Activated effector memory CD4-positive, alpha-beta T cell treated with Interleukin-2 at 50 U/mL for 16 hours (primary cell): ENCODE measurements at regions not wholly inside any gene's neighbourhood (a gene's known extent, or its start where the extent isn't known, plus 50 kb on each side); places are given as distances from the start of the nearest gene placed in this dataset.
"Not testable (repeated sequence)": the region's sequence is repeated elsewhere in the genome, so short reads cannot be mapped to it uniquely, and the experiment has no call there.

Source experiments
- DNase-seq: peaks from one replicate; pipeline ENCODE4 v3.0.0-alpha.2; 2020

DNA sequence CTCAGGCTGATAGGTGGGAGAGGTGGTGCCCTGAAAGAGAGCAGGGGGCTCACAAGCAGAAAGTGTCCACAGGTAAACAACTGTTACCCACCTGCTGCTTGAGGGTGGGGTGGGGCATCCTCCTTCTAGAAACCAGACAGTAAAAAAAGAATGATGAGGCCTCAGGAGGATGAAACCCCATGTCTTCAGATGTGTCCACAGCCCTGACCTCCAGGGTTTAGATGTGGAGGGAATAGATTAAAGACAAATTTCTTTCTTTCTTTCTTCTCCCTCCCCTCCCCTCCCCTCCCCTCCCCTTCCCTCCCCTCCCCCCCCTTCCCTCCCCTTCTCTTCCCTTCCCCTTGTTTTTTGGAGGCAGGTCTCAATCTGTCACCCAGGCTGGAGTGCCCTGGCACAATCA lies 333.5 kb upstream of the NUPR2 start:
- no peak for DNase-seq

DNA sequence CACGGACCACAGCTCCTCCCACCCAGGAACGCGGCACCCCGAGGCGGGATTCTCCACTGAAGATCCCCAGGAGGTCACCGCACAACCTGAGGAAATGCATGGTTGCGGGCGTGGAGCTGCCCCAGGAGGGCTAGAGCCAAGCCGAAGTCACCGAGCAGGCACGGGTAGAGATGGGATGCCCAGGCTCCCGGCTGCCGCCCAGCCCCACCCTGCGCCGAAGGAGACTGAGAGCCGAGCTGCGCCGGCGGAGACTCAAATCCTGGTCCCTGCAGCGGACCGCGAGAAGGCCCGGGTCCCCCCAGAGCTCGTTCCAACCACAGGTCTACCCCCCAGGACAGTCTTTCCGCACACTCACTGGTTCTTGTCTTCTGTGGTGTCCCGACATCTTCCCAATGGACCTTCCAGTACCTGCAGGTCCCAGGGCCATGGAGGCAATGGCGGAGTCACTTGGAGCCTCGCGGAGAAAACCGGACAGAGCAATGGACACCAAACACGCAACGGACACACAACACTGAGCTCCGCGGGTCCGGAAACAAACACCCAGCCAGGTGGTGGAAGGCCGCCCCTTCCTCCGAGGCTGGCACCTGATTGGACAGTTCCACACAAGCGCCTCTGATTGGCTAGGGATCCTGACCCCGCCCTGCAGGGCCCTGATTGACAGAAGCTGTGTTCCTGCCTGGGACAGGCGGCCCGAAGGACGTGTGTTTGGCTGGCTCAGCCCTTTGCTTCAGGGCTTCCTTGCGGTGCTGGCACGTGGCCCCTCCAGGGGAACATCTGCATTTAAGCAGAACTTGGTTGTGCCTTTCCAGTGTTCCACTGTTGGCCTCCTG lies 331.9 kb upstream of the NUPR2 start:
- no peak for DNase-seq

DNA sequence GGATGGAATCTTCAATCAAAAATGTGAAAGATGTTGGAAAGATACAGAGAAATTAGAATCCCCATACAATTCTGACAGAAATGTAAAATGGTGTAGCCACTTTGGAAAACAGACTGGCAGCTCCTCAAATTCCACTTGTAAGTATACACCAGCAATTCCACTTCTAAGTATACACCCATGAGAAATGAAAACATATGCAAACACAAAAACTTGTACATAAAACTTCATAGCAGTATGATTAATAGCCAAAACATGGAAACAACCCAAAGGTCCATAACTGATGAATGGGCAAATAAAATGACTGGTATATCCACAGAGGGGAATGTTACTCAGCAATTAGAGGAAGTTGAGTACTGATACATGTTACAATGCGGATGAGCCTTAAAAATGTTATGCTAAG lies 304.3 kb upstream of the NUPR2 start:
- not testable (repeated sequence) for DNase-seq

DNA sequence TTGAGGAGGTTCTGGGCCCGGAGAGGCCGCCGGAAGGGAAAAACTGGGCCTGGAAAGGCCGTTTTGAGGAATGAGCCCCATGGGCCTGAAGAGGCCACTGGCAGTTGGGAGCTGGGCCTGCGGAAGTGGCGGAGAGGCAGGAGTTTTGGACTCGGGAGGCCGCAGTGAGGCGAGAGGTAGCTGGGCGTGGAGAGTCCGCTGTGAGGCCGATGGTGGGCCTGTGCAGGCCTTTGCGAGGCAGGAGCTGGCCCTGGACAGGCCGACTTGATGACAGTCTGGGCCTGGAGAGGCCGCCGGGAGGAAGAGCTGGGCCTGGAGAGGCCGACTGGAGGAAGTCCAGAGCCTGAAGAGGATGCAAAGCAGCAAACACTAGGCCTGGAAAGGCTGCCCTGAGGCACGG lies 259.0 kb upstream of the NUPR2 start:
- no peak for DNase-seq

DNA sequence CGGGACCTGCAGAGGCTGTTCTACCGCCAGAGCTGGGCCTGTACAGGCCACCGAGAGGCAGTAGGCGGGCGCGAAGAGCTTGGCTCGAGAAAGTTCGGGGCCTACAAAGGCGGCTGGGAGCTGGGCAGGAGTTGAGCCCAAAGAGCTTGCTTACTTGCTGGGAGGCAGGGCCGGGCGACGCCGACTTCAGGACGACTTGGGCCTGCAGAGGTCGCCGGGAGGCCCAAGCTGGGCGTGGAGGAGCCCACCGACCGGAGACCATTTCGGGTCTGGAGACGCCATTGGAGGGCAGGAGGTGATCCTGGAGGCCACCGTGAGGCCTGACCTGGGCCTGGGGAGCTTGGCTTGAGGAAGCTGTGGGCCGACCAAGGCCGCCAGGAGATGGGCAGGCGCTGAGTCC lies 258.4 kb upstream of the NUPR2 start:
- not testable (repeated sequence) for DNase-seq

DNA sequence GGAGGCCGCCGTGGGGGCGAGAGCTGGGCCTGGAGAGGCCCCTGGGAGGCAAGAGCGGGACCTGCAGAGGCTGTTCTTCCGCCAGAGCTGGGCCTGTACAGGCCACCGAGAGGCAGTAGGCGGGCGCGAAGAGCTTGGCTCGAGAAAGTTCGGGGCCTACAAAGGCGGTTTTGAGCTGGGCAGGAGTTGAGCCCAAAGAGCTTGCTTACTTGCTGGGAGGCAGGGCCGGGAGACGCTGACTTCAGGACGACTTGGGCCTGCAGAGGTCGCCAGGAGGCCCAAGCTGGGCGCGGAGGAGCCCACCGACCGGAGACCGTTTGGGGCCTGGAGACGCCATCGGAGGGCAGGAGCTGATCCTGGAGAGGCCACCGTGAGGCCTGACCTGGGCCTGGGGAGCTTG lies 257.1 kb upstream of the NUPR2 start:
- peak; percentile 57 for DNase-seq

DNA sequence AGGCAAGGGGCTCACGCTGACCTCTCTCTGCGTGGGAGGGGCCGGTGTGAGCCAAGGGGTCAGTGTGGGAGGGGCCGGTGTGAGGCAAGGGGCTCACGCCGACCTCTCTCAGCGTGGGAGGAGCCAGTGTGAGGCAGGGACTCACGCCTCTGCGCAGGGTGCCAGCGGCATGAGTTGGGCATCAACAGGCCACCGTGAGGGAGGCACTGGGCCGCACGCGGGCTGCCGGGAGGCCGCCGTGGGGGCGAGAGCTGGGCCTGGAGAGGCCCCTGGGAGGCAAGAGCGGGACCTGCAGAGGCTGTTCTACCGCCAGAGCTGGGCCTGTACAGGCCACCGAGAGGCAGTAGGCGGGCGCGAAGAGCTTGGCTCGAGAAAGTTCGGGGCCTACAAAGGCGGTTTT lies 255.6 kb upstream of the NUPR2 start:
- DNase-seq: peak; percentile 27

DNA sequence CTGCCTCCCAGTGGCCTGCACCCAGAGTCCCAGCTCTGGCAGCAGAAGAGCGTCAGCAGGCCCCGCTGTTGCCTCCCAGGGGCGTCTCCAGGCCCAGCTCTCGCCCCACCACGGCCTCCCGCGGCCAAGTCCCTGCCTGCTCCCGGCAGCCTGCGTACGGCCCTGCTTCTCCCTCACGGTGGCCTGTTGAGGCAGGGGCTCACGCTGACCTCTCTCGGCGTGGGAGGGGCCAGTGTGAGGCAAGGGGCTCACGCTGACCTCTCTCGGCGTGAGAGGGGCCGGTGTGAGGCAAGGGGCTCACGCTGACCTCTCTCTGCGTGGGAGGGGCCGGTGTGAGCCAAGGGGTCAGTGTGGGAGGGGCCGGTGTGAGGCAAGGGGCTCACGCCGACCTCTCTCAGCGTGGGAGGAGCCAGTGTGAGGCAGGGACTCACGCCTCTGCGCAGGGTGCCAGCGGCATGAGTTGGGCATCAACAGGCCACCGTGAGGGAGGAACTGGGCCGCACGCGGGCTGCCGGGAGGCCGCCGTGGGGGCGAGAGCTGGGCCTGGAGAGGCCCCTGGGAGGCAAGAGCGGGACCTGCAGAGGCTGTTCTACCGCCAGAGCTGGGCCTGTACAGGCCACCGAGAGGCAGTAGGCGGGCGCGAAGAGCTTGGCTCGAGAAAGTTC lies 254.1 kb upstream of the NUPR2 start:
- DNase-seq: not testable (repeated sequence)

DNA sequence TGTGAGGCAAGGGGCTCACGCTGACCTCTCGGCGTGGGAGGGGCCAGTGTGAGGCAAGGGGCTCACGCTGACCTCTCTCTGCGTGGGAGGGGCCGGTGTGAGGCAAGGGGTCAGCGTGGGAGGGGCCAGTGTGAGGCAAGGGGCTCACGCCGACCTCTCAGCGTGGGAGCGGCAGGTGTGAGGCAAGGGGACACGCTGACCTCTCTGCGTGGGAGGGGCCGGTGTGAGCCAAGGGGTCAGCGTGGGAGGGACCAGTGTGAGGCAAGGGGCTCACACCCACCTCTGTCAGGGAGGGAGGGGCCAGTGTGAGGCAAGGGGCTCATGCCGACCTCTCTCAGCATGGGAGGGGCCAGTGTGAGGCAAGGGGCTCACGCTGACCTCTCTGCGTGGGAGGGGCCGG lies 251.7 kb upstream of the NUPR2 start:
- DNase-seq: not testable (repeated sequence)

DNA sequence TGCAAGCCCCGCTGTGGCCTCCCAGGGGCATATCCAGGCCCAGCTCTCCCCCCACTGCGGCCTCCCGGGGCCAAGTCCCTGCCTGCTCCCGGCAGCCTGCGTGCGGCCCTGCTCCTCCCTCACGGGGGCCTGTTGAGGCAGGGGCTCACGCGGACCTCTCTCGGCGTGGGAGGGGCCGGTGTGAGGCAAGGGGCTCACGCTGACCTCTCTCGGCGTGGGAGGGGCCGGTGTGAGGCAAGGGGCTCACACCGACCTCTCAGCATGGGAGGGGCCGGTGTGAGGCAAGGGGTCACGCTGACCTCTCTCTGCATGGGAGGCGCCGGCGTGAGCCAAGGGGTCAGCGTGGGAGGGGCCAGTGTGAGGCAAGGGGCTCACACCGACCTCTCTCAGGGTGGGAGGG lies 251.2 kb upstream of the NUPR2 start:
- not testable (repeated sequence) for DNase-seq

DNA sequence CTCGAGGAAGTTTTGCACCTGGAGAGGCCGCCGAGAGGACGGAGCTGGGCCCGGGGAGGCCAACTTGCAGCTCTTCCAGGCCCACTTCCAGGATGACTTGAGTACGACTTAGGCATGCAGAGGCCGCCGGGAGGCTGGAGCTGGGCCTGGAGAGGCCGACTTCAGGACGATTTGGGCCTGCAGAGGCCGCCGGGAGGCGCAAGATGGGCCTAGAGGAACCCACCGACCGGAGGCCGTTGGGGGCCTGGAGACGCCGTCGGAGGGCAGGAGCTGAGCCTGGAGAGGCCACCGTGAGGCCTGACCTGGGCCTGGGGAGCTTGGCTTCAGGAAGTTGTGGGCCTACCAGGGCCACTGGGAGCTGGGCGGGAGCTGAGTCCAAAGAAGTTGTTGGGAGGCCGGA lies 250.5 kb upstream of the NUPR2 start:
- not testable (repeated sequence) for DNase-seq

DNA sequence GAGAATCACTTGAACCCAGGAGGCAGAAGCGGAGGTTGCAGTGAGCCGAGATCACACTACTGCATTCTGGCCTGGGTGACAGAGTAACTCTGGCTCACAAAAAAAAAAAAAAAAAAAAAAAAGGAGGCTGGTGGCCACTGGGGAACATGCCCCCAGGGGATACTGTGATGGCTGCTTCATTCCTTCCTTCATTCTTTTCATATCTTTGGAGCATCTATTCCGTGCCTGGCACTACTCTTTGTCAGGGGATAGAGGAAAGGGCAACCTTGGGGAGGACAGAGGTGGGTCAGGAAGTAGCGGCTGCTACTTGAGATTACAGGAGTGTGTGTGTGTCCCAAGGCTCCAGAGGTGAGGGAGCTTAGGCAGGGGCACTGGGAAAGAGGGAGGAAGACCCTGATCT lies 236.4 kb upstream of the NUPR2 start:
- not testable (repeated sequence) for DNase-seq

DNA sequence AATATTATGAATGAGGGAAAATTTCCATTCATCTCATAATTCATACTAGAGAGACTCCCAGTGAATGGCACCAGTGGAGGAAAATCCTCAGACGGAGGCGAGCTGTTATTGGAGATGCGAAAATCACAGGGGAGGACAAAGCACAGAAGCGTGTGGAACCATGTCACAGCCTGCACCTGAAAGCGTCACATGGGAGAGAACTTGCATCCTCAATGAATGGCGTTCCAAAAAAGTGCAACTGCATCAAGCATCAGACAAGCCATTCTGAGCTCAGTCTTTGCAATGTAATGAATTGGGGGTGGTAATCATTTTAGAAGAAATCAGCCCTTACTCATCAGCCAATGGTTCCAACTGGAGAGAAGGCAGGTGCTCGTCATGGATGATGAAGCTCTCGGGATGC lies 235.0 kb upstream of the NUPR2 start:
- not testable (repeated sequence) for DNase-seq

DNA sequence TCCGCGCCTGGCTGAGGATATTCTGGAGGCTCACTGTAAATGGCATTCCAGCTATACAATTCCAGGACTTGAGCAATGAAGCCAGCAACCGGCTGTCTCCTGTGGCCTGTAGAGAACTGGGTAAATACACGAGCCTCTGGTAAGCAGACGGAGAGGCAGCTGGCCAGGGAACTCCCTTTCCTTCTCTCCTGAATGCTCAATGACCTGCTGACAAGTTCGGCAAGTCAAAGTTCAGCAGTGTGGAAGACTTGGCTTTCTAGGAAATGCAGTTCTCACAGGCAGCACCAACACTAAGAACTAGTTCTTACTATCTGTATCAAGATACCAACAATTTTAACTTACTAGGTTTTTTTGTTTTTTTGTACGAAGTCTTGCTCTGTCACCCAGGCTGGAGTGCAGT lies 232.1 kb upstream of the NUPR2 start:
- DNase-seq: not testable (repeated sequence)

DNA sequence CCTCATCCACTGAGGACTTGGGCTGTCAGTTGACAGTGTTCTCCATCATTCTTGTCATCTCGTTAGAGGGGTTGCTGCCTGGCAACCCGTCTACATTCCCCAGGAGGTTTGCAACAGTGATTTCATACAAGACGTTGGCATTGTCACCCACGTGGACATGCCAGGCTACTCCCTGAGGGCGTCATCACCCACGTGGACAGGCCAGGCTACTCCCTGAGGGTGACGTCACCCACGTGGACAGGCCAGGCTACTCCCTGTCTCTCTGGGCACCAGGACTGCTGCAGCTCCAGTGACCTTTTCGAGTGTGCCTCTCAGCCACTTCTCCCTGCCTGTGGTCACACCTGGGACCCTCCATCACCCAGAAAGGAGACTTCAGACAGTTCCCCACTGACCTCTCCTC lies 212.1 kb upstream of the NUPR2 start:
- DNase-seq: not testable (repeated sequence)

DNA sequence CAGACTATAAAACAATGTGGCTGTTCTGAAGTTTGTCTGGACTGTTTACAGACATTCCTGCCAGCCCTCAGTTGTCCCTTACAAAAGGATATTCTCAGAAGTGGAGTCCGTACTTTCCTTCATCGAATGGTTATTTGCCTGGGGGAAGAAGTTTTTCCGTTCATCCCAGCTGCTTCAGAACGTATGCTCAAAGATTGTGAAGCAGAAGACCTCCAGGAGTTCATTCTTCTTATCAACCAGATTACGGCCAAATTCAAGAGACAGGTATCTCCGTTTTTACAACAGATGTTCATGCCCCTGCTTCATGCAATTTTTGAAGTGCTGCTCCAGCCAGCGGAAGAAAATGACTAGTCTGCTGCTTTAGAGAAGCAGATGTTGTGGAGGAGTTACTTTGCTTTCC lies 174.3 kb upstream of the NUPR2 start:
- no peak for DNase-seq

DNA sequence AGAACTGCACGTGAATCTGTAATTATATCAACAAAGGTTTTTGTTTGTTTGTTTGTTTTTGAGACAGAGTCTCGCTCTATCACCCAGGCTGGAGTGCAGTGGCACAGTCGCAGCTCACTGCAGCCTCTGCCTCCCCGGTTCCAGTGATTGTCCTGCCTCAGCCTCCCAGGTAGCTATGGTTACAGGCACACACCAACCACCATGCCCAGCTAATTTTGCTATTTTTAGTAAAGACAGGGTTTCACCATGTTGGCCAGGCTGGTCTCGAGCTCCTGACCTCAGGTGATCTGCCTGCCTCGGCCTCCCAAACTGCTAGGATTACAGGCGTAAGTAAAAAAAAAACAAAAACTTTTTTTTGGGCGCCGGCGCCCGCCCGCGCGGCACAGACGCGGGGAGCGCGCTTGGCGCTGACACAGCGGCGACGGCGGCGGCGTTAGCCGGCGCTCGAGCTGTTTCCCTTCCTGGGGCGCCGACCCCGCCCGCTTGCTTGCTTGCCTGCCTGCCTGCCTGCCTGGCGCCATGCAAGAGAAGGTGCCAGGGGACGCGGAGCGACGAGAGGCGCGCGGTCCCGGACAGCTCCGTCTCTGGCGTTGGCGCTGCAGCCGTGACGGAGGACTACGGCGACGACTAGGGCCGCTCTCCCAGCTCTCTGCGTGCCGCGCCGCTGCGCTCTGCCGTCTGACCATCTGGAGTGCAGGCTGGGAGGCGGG lies 171.4 kb upstream of the NUPR2 start:
- no peak for DNase-seq

DNA sequence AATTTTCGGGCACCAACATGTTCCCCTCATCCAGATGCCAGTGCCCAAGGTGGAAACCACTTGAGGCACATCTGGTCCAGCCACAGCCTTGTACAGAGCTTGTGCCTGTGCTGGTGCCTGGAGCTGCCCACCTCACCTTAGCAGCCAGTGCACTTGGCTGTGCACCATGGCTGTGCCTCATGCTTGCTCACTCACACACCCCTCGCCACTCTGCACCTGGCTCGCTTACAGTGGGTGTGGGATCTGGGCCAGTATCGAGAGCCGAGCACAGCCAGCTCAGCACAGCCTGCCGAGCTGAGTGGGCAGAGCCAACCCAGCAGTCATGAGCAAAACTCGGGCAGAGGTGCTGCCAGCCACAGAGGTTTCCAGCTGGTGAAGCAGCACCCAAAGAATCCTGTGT lies 139.9 kb upstream of the NUPR2 start:
- no peak for DNase-seq

DNA sequence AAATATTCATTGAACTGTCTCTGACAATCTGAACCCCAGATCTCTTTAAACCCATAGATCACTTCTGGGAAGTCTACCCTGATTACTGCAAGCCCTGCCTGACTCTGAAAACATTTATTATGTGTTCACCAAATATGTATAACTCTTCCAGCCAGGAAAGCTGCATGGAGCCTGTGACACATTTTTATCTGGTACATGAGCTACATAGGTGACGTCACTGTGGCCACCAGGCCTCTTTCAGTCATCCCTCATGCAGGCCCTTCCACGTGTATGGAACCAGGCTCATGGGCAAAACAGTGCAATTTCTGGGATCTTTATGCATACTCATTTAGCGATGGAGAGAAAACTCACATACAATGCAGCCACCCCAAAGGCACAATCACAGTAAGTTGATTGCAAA lies 133.9 kb upstream of the NUPR2 start:
- DNase-seq: no peak

DNA sequence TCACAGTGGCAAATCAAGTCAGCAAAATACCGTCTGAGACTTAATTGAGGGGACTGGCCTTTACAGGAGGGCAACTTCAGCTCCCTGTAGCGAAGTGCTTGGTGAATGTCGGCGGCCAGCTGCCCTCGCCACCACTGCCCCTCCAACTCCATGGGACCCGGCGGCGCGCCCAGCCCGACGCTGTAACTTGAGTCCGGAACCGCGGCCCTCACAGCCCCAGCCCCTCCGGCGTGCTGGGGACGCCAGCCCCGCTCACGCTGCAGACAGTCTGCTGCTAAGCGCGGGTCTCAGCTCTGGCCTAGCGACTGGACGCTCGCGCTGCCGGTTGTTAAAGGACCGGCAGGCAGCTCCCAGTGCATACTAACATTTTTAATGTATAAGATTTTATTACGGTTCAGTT lies 113.4 kb upstream of the NUPR2 start:
- no peak for DNase-seq

DNA sequence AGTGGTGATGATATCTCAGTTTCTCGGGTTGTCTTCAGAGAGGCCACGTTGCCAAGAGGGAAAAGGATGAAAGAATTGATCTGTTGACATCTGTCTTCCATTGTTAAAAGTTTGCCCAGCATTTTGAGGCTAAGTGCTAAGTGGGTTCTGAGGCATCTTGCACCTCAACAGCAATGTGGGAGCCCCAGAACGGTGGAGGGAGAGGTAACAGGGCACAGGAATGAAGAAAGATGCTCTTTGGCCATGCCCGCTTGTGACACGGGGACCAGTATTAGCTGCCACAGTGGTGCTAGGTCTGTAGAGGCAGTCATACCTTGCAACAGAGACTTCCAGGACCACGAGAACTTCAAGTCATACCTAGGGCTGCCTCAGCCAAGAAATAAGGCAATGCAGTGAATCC lies 106.6 kb upstream of the NUPR2 start:
- no peak for DNase-seq

DNA sequence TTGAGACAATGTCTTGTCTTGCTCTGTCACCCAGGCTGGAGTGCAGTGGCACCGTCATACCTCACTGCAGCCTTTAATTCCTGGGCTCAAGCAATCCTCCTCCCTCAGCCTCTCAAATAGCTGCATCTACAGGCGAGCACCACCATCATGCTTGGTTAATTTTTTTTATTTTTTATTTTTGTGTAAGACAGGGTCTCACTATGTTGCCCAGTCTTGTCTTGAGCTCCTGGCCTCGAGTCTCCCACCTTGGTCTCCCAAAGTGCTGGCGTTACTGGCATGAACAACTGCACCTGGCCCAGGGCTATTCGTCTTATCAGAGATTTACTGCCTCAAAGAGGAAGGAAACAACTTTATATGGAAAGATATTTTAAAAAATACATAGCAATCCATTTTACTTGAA lies 102.8 kb upstream of the NUPR2 start:
- DNase-seq: no peak

DNA sequence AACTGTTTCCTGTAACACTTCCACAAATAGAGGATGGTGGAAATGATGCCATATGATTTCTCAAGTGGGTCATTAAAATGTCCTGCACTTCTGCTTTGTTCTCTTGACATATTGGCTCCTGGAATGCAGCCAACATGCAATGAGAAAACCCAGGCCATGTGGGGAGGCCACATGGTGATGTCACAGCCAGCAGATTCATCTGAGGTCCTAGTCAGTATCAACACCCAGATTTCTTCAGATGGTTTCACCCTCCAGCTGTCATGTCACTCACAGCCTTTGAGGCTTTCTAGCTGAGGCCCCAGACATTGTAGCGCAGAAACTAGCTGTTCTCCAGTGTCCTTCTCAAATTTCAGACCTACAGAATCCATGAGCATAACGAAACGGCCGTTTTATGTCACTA lies 102.3 kb upstream of the NUPR2 start:
- DNase-seq: no peak

DNA sequence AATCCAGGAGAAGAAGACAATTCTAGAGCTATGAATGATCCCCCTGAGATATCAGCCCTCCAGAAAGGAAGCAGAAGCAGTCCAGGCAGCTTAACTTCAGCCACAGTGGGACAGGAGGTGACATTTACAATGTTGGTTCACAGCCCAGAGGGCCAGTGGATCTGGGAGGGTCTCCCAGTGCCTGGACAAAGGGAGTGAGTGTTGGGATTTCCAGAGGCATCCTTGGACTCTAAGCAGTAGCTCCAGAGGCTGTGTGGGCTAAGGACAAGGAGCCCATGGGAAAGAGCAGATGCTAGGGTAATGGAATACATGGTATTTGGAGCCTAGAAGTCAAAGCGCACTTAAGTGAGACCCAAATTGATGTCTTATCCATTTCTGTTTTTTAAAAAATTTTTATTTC lies 97.4 kb upstream of the NUPR2 start:
- no peak for DNase-seq
